ENCODE measurements at regions not wholly inside any gene's neighbourhood (a gene's known extent, or its start where the extent isn't known, plus 50 kb on each side); places are given as distances from the start of the nearest gene placed in this dataset.

DNA sequence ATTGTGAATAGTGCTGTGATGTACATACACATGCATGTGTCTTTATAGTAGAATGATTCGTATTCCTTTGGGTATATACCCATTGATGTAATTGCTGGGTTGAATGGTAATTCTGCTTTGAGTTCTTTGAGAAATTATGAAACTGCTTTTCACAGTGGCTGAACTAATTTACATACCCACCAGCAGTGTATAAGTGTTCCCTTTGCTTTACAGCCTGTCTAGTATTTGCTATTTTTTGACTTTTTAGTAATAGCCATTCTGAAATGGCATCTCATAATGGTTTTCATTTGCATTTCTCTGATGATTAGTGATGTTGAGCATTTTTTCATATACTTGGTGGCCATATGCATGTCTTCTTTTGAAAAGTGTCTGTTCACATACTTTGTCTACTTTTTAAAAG lies 54.5 kb upstream of the FAM78B start:
- no peak for DNase-seq (ENCODE audit: low read depth)

DNA sequence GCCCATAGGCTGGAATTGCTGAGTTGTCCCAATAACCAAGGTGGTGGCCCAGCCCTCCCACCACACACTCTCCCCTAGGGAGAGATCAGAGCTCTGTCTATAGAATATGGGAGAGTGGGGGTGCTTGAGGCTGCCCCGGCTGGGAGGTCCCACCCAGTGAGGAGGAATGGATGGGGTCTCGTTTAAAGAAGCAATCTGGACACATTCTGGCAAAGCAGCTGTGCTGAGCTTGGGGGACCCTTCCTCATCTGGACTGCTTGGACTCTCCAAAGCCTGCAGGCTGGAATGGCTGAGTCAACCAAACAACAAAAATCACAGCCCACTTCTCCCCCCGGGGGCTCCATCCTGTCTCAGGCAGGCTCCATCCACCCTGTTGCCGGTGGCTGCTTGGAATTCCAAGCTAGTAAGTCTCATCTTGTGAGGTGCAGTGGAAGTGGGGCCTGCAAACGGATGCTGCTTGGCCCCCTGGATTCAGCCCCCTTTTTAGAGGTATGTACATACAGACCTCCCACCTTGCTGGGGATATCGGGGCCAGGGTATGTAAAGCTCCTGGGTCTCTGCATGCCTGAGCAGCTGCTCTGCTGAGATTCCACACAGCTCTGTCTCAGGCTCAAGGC lies 67.1 kb upstream of the FAM78B start:
- DNase-seq (ENCODE audit: low read depth): no peak

DNA sequence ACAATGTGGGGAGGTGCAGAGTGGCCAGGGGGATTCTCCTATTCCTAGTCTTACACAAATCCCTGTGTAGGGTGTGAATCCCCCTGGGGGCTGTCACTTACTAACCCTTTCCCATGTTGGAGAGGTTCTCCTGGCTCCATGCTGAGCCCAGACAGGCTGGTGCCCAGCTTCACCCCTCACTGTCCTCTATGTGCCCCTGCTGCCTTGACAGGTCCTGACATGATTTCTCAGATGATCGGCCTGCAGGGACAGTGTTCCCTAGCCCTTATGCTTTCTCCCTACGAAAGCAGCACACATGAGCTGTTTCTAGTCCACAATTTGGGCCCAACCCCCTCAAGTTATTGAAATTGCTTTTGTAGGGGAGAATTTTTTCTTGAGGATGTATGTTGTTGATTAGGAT lies 68.9 kb upstream of the FAM78B start:
- no peak for DNase-seq (ENCODE audit: low read depth)

DNA sequence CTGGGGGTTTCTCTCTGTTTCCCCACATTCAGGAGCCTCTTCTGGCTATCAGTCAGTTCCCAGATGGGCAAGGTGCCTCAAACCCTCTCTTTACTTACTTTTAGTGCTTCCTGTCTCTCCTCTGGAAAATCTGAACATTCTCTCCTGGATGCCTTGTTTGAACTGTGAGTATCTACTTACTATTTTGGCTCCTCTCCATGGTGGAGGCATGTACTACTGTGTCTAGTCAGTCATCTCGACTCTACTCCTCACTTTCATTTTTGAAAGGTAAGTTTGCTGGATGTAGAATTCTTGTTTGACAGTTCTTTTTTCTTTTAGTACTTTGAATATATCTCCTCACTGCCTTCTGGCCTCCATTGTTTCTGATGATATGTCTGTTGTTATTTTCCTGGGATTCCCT lies 70.9 kb upstream of the FAM78B start:
- DNase-seq (ENCODE audit: low read depth): no peak

DNA sequence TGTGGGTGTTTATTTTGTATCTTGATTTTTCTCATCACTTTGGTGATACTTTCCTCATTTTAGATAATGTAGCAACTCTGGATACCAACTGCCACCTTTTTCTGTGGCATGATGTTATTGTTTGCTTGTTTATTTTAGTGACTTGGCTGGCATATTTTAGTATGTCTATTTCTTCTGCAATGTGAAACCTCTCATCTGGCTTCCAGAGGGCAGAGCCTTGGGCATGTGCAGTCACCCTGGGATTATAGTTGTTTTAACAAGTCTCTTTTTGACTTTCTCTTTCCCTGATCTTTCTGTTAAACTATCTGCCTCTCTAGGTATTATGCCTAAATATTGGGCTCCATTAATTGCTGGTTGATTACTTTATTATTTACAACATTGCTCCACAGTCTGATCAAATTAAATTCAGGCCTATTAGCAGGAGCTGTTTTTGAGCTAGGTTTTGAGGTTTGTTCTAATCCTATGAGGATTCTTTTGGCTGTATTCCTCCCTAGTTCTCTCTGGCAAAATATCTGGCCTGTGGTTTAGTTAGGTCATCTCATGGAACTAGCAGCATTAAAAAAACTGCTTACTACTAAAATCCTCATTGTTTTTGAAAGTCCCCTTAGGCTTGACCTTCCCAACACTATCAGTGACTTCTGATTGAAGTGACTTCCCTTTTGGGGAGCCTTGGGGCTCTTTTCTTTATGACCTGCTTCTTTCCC lies 86.4 kb upstream of the FAM78B start:
- DNase-seq (ENCODE audit: low read depth): no peak

DNA sequence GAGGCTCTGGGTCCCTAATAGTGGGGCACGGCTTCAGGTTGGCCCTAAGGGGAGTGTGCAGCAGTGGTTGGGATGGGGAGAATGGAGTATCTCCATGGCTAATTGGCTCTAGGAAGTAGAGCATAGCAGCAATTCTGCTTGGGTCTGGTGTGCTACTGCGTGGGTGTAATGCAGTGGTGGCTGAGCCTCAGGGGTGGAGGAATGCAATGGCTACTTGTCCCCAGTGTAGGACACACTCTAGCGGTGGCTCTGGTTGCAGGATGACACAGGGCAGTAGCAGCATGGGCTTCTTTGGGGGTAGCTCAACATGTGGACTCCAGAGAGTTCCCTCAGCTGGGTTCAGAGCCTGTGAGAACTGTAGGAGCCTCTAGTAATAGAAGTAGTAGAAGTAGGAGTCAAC lies 91.2 kb upstream of the FAM78B start:
- DNase-seq (ENCODE audit: low read depth): no peak

DNA sequence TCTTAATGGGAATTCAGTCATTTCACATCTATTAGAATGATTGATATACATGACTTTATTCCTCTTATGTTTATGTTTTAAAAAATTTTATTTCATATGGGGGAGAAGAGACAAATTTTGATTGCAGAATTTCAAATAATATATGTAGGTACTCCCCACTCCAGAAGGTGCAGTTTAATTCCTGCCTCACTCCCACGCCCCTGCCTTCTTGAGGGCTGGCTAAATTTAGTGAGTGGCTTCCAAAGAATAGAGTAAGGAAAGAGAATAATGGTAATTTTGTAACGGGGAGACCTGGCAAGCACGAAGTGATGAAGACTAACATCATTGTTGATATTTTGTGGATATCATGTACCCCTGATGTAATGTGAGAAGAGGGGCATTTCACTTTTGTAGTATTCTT lies 94.7 kb upstream of the FAM78B start:
- DNase-seq (ENCODE audit: low read depth): no peak

DNA sequence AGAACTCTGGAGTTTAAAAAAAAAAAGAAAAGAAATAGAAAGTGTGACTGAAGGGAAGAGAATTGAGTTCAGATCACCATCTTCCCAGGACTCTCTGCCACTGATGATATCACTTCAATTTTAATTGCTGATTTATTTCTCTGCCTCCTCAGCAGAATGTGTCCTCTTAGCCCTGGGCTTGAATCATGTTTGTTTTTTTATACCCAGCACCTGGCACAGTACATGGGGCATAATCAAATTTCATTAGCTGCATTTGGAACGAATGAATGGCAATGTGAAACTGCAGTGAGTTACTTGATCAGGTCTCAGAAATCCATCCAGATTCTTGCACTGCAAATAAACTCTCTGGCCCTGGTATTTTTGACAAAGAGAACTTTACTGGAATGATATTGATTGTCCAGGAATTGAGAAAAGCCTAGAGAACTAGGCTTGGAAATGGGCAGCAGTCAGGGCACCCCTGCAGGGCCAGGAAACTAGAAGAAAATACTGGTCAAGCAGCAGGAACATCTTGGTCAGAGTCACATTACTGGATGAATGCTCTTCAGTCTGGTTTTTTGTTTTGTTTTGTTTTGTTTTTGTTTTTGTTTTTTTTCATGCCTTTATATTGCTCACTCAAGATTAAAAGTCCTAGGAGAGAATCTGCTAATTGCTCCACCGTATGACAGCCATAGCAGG lies 103.8 kb upstream of the FAM78B start:
- DNase-seq (ENCODE audit: low read depth): no peak

DNA sequence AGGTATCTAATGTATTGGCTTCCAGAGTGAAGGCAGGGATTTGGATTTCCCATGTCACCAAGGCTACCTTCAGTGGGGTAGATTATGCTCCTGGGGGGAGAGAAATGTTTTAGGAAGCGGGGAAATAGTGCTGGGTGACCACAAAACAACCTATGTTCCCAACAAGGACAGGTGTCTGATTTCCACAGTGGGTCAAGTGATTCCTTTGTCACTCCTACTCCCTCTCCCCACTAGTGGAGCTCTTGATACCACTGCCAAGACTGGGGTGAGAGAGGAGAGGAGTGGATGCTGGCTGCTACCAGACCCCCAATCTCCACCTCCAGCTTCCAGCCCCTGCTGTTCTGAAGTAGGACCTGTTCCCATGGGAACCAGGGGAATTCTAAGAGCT lies 104.3 kb upstream of the FAM78B start:
- DNase-seq (ENCODE audit: low read depth): no peak

DNA sequence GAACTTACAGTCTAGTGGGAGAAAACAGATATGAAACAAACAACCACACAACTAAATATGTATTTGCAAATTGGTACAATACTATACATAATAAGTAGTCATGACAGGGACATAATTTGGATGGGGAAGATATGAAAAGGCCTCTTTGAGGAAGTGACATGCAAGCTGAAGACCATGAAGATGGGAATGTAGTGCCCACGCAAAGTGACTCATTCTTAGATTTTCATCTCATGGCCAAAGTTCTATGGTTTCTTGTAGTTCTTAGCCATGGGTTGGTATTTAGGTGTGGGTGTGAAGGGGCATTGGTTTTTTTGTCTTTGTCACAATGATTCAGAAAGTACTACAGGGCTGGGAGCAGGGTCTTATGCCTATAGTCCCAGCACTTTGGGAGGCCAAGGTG lies 105.4 kb upstream of the FAM78B start:
- no peak for DNase-seq (ENCODE audit: low read depth)

DNA sequence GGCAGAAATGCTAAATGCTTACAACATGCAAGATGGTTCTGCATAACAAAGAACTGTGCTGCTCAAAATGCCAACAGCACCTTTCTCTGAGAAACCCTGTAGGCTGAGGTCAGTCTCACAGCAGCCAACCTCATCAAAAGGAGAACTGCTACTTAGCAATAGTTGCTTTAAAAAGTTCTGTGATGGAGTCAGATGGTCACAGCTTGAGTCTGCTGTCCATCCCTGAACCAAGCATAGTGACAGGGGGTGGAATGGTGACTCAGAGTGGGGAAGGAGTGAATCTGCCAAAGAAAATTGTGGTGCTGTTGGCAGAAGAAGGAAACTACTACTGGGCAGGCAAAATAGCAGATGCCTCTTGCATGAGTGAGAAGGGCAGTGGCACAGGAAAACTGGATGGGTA lies 106.0 kb upstream of the FAM78B start:
- DNase-seq (ENCODE audit: low read depth): no peak

DNA sequence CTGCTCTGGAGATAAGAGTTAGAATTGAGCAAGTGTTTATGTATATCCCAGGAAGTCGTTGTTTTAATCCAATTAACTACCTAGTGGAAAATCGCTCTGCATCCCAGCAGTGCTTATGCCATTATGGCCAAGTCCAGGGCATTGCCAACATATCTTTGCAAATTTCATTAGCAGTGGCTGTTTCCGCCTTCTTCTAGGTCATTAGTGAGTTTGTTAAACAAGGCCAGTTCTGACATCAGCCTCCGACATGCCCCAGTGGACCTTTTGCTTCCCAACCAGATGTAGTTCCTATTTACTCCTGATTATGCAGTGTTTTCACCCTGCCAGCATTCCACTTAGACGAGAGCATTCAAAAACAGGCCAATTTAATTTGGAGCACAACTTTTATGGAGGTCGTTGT lies 106.8 kb upstream of the FAM78B start:
- DNase-seq (ENCODE audit: low read depth): no peak

DNA sequence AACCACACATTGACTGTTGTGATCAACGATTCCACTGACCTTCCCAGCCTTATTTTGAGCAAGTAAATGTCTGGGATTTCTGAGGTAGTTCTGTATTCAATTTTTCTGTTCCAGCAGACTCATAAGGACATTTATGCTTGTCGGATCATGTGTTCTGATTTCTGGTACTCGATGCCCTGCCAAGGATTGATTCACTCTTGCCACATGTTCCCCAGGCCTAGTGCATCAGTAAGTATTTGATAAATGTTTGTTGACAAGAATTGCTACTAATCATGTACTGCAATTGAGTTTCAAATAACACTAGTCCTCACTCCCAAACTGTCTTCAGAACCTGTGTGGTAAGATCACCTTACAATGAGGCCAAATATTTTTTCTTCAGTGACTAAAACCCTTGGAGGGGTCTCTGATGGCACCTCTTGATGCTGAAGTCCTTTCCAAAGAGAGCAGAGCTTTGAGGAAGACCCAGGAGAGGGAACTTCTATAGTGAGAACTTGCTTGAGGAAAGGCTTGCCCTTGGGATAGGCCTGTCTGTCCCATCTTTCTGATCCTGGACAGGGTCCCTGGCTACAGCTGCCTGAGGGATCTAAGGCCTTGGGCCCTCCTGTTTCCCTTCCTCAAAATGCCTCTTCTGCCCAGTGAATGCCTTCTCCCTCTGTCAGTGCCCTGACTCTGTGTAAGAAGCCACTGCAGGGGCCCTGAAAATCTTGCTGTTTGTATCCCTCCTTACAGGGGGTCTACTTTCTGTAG lies 115.8 kb upstream of the FAM78B start:
- DNase-seq (ENCODE audit: low read depth): no peak

DNA sequence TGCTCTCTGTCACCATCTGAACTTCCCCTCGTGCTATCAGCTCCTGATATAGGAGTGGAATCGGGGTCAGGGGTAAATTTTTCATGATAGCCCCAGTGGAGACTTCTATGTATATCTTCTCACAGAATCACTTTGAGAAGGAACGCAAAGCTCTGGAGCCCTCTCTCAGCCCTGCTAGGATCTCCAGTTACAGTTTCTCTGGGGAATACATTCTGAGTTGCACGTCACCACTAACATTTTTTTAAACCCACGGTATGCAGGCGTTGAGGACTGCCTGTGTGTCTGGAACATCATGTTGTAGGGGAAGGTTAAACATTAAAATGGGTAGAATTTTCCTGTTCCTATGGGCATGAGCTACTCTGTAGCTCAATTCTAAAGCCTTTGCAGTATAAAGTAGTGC lies 116.4 kb upstream of the FAM78B start:
- DNase-seq (ENCODE audit: low read depth): no peak

DNA sequence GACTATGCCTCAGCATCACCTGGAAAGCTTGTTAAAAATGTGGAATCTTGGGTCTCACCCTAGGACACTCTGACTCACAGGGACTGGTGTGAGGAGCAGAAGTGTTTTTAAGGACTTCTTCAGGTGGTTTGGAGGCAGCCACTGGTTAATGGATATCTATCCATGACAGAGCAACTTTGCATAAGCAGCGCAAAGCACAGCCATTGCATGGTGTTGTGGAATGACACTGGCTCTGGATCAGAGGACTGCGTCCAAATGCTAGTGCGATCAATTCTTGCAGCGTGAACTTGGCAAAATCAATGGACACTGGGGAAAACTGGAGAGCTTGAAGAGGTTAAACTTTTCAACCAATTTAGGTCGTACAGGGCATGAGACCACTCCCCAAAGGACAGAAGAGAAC lies 116.8 kb upstream of the FAM78B start:
- no peak for DNase-seq (ENCODE audit: low read depth)

DNA sequence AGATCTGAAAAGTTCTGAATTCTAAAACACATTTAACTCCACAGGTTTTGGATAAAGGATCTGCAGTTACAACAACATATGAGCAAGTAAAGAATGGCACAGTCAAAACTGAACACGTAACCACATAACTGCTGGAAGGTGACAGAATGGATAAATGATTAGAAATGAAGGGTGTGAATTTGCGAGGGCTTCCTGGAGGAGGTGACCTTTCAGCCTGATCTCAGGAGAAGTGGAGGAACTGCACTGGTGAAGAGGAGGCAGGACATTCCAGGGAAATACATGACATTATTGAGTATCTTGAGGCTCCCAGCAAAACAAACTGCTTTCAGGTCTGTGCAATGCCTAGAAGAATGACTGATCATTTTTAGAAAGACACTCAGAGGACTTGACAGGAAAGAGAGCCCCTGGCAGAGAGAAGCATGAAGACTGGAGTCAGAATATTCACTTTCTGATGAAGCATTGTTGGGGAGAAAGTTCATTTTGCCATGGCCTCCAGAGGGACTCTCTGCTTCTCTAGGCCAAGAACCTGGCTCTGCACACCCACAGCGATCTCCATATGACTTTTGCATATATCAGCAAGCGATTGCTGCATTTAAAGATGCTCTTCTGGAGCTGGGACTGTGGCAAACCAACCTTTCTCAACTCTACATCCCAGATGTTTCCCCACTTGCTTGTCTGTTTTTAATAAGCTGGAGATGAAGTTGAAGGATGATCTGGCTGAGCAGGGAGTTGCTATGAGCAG lies 122.7 kb upstream of the FAM78B start:
- DNase-seq (ENCODE audit: low read depth): no peak

DNA sequence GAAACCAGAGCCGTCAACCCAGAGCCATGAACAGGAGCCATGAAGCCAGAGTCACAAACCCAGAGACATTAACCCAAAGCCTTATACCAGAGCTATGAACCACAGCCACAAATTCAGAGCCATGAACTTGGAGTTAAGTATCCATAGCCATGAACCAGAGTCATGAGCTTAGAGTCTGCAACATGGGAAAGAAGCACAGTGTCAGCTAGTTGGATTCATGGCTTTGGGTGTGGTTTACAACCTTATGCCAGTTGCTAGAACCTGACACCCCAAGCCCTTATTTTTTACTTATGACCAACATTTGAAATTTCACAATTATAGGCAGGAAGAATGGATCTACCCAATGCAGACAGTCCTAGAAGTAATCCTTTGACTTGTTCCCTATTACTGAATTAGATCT lies 128.9 kb upstream of the FAM78B start:
- no peak for DNase-seq (ENCODE audit: low read depth)

DNA sequence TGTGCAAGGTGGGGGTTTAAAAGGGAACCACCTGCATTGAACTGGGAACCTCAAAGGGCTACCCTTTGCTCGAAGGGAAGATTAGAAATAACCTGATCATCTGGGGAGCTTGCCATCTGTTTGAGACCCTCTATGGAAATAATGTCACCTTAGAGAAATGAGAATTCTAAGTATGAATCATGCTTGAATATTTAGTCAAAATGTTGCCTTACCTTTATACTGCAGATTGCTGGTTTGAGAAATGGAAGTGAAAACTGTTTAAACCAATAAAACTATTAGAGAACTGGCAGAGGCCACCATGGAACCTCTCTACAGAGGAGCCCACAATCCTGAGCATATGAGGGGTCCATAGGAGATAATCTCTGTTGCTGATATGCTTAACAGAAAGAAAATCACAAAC lies 131.2 kb upstream of the FAM78B start:
- DNase-seq (ENCODE audit: low read depth): no peak

DNA sequence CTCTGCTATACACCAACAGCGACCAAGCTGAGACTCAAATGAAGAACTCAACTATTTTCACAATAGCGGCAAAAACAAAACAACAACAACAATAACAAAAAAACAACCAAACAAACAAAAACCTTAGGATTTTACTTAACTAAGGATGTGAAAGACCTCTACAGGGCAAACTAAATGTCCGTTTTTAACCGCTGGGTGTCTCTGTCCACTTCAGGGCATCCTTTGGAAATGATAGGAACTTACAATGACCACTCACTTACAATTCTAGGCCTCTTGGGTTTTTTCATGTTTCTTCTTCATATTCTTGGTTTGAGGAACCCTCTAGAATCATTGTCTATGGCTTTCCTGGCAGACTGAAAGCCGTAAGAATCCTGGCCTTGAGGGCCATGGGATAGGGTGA lies 134.0 kb upstream of the FAM78B start:
- no peak for DNase-seq (ENCODE audit: low read depth)

DNA sequence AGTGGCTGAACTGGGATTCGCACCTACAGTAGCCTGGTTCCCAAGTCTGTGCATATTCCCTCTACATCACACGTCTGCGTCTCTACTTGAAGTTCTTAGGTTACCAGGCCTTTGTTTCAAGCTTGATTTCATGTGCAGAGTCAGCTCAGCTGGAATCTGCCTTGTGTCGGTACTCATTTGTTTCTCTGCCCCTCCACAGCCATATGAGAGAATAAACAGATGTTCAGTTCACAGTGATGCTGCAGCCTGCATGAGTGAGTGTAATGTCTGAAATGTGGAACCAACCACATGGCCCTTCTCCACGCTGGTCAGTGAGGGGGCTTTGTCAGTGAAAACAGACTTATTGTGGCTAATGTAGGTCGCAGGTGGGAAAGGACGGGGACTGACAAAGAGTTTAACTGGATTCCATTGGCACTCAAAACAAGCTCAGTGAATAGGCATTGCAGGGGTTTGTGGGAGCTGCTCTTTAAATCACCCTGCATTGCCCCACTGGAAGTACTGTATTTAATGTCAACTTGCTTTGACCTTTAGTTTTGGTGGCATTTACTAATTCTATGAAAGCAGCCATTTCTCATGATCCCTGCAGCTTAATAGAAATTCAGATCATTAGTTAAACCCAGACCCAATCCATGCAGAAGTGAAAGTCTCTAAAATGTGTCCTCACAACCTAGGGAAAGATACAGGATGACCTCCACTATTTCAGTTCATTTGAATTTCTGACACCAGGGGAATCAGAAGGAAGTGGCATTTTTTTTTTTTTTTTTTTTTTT lies 136.4 kb upstream of the FAM78B start:
- DNase-seq (ENCODE audit: low read depth): no peak

DNA sequence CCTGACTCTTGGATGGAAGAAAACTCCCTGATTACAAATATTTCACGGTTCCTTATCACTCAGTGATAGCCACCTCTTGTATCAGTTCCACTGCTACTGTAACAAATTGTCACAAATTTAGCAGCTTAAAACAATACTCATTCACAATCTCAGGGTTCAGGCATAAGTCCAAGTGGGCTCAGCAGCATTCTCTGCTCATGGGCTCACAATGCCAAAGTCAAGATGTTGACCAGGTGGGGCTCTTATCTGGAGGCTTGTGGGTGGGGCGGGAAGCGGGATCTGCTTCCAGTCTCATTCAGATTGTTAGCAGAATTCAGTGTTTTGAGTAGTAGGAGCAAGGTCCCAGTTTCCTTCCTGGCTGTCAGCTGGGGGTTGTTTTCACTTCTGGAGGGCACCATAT lies 137.3 kb upstream of the FAM78B start:
- DNase-seq (ENCODE audit: low read depth): no peak

Data from LHCN-M2 (cell line).